ENCODE measurements at regions not wholly inside any gene's neighbourhood (a gene's known extent, or its start where the extent isn't known, plus 50 kb on each side); places are given as distances from the start of the nearest gene placed in this dataset.

DNA sequence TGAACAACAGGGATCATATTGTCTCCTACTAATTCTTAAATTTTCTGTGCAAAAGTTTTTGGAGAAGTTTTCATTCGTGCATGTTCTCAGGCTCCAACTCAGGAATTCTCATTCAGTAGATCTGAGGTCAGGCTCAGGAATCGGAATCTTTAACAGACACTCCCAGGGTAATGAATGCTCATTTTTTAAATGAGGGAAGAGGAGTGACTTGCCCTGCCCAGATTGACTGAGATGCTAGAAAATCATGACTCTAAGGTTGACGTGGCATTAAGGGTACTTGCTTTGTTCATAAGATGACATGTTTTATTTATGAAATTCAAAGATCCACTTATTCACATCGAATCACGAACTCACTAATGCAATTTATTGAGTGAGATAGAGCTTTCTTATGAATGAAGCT lies 196.6 kb upstream of the NPVF start:
- TF ChIP-seq Cebpa-rat (IDR thresholded peaks at IDR 0.05) = no peak
- H3K4me2 ChIP-seq = no peak overlapping the region

DNA sequence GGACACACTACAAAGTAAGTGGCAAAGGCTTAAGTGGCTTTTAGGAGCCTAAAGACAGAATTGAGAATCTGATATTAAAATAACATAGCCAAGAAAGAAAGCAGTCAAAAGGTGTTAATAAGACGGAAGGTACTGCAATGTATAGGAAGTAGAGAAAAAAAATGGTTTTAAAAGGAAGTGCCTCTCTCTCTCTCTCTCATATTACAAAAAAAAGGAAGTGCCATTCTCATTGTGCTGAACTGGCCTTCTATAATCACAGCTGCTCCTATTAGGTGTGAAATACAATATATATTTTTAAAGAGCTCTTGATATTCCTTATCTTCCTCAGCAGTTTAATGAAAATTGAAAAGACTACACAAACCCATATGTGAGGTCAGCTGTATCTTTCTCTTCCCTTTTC lies 199.4 kb upstream of the NPVF start:
- no peaks in the 10 kb centered on the region for H3K27me3 ChIP-seq
- TF ChIP-seq Cebpa-rat (IDR thresholded peaks at IDR 0.05) = no peak
- no peaks in the 10 kb centered on the region; a peak in 1 of 22 replicates for H3K9me3 ChIP-seq (replicated peaks in 1 of 11)

More for the DNA sequence above, 196.6 kb upstream of the NPVF start:
- no peaks in the 10 kb centered on the region; a peak in 1 of 22 replicates for H3K9me3 ChIP-seq (replicated peaks in 1 of 11)
- H3K36me3 ChIP-seq = no peaks in the 10 kb centered on the region
- no peak overlapping the region for H3K4me3 ChIP-seq
- H4K20me1 ChIP-seq = no peaks in the 10 kb centered on the region
- H3K9ac ChIP-seq = no peak overlapping the region
- H3K27me3 ChIP-seq = no peaks in the 10 kb centered on the region
- peaks cover 0 to 9% (median 0%) of the 10 kb centered on the region in 10 experiments; a peak in 5 of 20 replicates for H3K4me1 ChIP-seq
- no peak overlapping the region for H3K27ac ChIP-seq

DNA sequence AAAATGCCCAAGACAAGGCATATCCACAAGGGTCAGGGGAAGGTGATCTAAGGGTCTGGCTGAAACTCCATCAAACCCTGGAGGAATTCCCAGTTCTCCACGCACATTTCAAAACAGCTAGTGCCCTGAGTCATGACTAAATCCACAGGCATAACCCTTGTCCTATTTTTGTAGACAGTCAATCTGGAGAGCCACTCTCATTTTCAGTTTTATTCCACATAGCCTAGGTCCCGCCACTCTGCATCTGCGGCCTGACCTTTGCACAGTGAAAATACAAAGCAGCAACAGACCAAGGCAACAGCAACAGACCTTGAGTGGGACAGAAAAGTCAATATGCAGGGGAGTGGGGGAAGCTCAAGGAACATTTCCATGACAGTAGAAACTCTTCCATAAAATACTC lies 201.4 kb upstream of the NPVF start:
- Histone ChIP-seq H3K4me2 (no peak overlapping the region), H3K4me1 (peaks cover 0 to 9% (median 0%) of the 10 kb centered on the region in 10 experiments; a peak in 5 of 20 replicates), H3K36me3 (no peaks in the 10 kb centered on the region), H3K4me3 (no peak overlapping the region), H3K9me3 (replicated peaks in 1 of 11) (no peaks in the 10 kb centered on the region; a peak in 1 of 22 replicates), H3K9ac (no peak overlapping the region), H3K27me3 (no peaks in the 10 kb centered on the region), H4K20me1 (no peaks in the 10 kb centered on the region), H3K27ac (no peak overlapping the region)
- TF ChIP-seq Cebpa-rat (IDR thresholded peaks at IDR 0.05) = no peak

More for the DNA sequence above, 199.4 kb upstream of the NPVF start:
- Histone ChIP-seq H4K20me1 (no peaks in the 10 kb centered on the region), H3K27ac (no peak overlapping the region), H3K36me3 (no peaks in the 10 kb centered on the region), H3K4me2 (peak overlapping the region in 3 of 11 experiments; percentile 11 to 41 (median 25); a peak in 2 of 22 replicates), H3K4me1 (peaks cover 0 to 9% (median 0%) of the 10 kb centered on the region in 10 experiments; a peak in 5 of 20 replicates), H3K4me3 (no peak overlapping the region), H3K9ac (no peak overlapping the region)

DNA sequence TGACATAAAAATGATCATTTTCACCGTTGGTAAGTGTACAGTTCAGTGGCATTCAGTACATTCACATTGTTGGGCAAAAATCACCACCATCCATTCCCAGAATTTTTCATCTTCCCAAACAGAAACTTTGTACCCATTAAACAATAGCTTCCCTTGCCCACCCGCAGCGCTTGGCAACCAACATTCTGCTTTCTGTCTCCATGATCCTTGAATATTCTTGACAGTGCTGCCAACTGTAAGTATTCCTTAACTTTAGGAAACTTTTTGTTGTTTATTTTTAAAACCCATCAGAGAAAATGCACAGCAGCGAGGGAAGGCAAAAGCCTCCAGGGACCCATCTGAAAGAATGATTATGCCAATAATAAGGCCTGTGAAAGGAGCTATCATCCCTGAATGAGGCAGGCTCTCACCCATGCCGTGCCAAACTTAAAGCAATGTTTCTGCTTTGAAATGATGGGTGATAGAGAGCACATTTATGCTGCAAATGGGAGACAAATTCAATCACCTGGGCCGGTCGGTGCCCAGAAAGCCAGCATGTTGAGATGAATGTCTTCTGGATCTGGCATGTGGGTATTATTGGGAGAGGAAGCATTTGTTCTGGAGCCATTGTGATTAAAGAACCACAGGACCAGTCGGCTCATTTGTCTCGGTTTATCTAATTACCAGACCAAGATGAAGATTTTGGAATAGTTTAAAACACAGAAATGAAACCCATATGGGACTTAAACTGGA lies 202.1 kb upstream of the NPVF start:
- H3K9me3 ChIP-seq (replicated peaks in 1 of 11) = no peaks in the 10 kb centered on the region; a peak in 1 of 22 replicates
- peaks cover 0 to 9% (median 0%) of the 10 kb centered on the region in 10 experiments; a peak in 5 of 20 replicates for H3K4me1 ChIP-seq
- H3K36me3 ChIP-seq = no peaks in the 10 kb centered on the region
- no peak overlapping the region for H3K9ac ChIP-seq
- H3K27ac ChIP-seq = no peak overlapping the region
- no peak overlapping the region for H3K4me3 ChIP-seq
- TF ChIP-seq Cebpa-rat (IDR thresholded peaks at IDR 0.05) = no peak
- H4K20me1 ChIP-seq = no peaks in the 10 kb centered on the region
- no peaks in the 10 kb centered on the region for H3K27me3 ChIP-seq
- H3K4me2 ChIP-seq = no peak overlapping the region

DNA sequence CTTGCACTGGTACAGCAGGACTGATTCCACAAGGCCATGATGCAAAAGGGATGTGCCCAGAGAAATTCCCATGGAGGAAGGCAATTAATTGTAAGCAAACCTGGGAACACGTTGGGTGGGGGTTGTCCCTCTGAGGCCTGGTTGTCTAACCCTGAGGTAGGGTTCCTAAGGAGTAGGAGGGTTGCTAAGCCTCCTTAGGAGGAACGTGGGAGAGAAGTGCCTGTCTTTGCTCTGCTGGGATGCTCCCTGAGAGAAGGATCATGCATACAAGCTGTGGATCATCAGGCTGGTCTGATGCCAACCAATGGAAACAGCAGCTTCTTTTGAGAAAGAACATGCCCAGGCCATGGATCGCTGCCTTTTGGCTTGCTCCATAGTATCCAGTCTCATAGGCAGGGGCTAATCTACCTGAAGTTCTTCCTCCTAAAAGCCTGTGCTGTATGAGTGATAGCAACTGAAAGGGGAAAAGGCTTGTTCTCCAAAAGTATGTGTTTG lies 203.7 kb upstream of the NPVF start:
- Histone ChIP-seq H3K9me3 (replicated peaks in 1 of 11) (no peaks in the 10 kb centered on the region), H3K27me3 (no peaks in the 10 kb centered on the region), H3K9ac (no peak overlapping the region), H3K27ac (no peak overlapping the region), H3K4me2 (no peak overlapping the region), H4K20me1 (no peaks in the 10 kb centered on the region), H3K4me1 (peaks cover 0 to 9% (median 0%) of the 10 kb centered on the region in 10 experiments; a peak in 5 of 20 replicates), H3K36me3 (no peaks in the 10 kb centered on the region), H3K4me3 (no peak overlapping the region)
- TF ChIP-seq Cebpa-rat (IDR thresholded peaks at IDR 0.05) = no peak

DNA sequence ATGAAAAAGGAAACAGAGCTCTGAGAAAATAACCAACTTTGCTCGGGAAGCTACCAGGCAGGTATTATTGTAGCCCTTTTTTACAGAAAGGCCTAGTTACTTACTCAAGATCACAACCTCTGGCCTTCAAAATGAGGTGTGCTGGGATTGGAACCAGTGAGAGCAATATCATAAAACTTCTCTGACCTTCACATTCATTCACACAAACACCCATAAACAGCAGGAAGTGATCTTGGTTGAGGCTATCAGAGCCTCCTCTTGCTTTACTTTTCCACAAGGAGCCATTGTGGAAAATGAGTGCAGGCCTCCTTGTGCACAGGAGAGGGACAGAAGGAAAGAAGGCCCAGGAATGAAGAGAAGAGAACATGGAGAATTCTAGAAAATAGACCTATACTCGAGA lies 204.5 kb upstream of the NPVF start:
- H3K27ac ChIP-seq = no peak overlapping the region
- TF ChIP-seq Cebpa-rat (IDR thresholded peaks at IDR 0.05) = no peak
- peaks cover 0 to 5% (median 0%) of the 10 kb centered on the region in 10 experiments; a peak in 5 of 20 replicates for H3K4me1 ChIP-seq
- no peaks in the 10 kb centered on the region for H3K36me3 ChIP-seq
- no peaks in the 10 kb centered on the region for H3K27me3 ChIP-seq
- H3K4me2 ChIP-seq = no peak overlapping the region
- H4K20me1 ChIP-seq = no peaks in the 10 kb centered on the region
- H3K4me3 ChIP-seq = no peak overlapping the region
- no peak overlapping the region for H3K9ac ChIP-seq
- H3K9me3 ChIP-seq (replicated peaks in 1 of 11) = no peaks in the 10 kb centered on the region

DNA sequence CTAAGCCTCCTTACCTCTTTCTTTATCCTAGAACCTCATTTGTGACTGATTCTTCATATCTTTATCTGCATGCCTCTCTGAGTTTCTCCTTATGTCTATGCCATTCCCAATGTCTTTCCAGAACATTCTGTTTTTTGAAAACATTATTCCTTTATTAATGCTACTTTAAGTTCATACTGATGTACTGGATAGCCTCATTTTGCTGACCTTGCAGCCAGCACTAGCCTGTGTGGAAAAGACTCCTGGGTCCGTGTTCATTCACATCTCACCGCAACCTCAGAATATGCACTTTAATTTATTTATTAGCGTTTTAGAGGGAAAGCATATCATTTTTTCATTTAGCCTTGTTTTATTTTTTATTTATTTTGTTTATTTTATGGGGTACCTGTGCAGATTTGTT lies 208.1 kb upstream of the NPVF start:
- Histone ChIP-seq H3K9ac (no peak overlapping the region), H3K27ac (no peak overlapping the region), H3K4me1 (no peaks in the 10 kb centered on the region), H3K4me3 (no peak overlapping the region), H3K4me2 (no peak overlapping the region), H3K9me3 (replicated peaks in 1 of 11) (peaks cover 24 to 29% (median 26%) of the 10 kb centered on the region in 11 experiments), H3K27me3 (no peaks in the 10 kb centered on the region), H4K20me1 (no peaks in the 10 kb centered on the region), H3K36me3 (no peaks in the 10 kb centered on the region)
- TF ChIP-seq Cebpa-rat (IDR thresholded peaks at IDR 0.05) = no peak

DNA sequence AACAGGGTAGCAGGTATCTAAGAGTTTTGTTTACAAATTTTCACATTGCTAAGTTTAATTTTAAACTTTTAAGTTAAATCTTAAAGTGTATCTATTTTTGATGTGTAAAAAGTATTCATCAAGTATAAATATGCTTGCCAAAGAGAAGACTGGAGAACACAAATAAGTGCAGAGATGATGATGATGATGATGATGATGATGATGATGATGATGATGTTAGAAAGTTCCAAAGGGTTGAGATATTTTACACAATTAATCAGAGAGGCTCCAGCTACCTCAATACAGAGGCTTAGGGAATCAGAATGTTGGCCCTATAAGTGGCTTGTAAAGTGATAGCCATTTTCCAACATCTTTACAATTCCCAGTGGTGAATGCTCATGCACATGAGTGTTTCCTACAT lies 209.0 kb upstream of the NPVF start:
- no peak for TF ChIP-seq Cebpa-rat (IDR thresholded peaks at IDR 0.05)
- Histone ChIP-seq H3K27me3 (no peaks in the 10 kb centered on the region), H3K36me3 (no peaks in the 10 kb centered on the region), H3K27ac (no peak overlapping the region), H4K20me1 (no peaks in the 10 kb centered on the region), H3K9me3 (replicated peaks in 1 of 11) (peaks cover 33 to 38% (median 35%) of the 10 kb centered on the region in 11 experiments), H3K4me2 (no peak overlapping the region), H3K4me3 (no peak overlapping the region), H3K9ac (no peak overlapping the region), H3K4me1 (no peaks in the 10 kb centered on the region)

DNA sequence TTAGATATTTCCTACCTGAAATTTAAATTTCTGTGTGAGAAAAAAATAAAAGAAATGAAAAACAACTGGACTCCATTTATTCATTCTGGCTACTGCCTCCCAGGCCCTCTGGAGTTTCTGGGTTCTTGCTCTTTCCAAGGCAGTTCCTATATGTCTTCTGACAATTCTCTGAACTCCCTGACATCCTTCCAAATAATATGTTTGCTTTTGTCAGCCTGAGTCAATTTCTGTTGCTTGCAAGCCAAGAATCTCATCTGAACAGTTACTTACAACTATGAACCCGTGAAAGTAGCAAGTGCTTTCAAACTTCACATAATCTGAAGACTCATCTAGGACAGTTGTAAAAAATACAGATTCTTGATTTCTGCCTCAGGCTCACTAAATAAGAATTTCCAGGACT lies 216.7 kb upstream of the NPVF start:
- Histone ChIP-seq H3K27ac (no peak overlapping the region), H3K27me3 (no peaks in the 10 kb centered on the region), H3K4me2 (no peak overlapping the region), H3K9ac (no peak overlapping the region), H3K36me3 (no peaks in the 10 kb centered on the region), H4K20me1 (no peaks in the 10 kb centered on the region), H3K4me3 (no peak overlapping the region), H3K9me3 (replicated peaks in 1 of 11) (peaks cover 42 to 59% (median 54%) of the 10 kb centered on the region in 11 experiments), H3K4me1 (no peaks in the 10 kb centered on the region)
- no peak for TF ChIP-seq Cebpa-rat (IDR thresholded peaks at IDR 0.05)

DNA sequence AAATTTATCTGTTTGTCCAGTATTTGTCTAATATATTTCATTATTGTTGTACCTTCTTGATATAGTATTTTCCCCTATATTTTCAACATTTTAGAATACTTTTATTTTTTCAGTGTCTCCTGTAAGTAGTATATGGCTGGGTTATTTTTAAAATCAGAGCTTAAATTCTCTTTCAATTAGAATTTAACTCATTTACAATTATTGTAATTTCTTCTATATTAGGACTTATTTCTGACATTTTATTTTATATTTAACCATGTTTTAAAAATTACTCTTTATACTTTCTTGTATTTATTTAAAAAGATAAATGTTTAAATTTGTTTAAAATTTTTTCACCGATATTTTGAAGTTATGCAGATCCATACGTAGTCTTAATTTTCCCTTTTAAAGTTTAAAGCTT lies 220.0 kb upstream of the NPVF start:
- no peak overlapping the region for H3K27ac ChIP-seq
- peaks cover 10 to 26% (median 21%) of the 10 kb centered on the region in 11 experiments for H3K9me3 ChIP-seq (replicated peaks in 1 of 11)
- H3K4me3 ChIP-seq = no peak overlapping the region
- H3K4me1 ChIP-seq = no peaks in the 10 kb centered on the region; a peak in 1 of 20 replicates
- no peak for TF ChIP-seq Cebpa-rat (IDR thresholded peaks at IDR 0.05)
- no peaks in the 10 kb centered on the region for H3K36me3 ChIP-seq
- H4K20me1 ChIP-seq = no peaks in the 10 kb centered on the region
- H3K4me2 ChIP-seq = no peak overlapping the region
- no peaks in the 10 kb centered on the region for H3K27me3 ChIP-seq
- H3K9ac ChIP-seq = no peak overlapping the region

Data from BLaER1 treated with 17β-estradiol and CSF1 and Interleukin-3, amounts not matched to agents 10 nM and 100 nM (cell line).